Lower leg skin (tissue), 4 donors: ENCODE measurements at regions not wholly inside any gene's neighbourhood (a gene's known extent, or its start where the extent isn't known, plus 50 kb on each side); places are given as distances from the start of the nearest gene placed in this dataset.

Experiments used
- DNase-seq, 2 donors: peaks; one replicate each; pipeline ENCODE4 v3.0.0-alpha.2; 2019; ENCODE audit warnings: low spot score in 2 of 2
- H3K4me3 ChIP-seq: fragments of 200-600 bp; sonication (generic); 2 replicates; pipeline ENCODE4 v1.5.1; 2017; ENCODE audit warnings: mild to moderate bottlenecking, low read depth; ENCODE audit not compliant: poor library complexity, severe bottlenecking
- CTCF ChIP-seq, 3 donors: fragments of 450-650 bp; IDR thresholded peaks; one replicate each; pipeline ENCODE4 v1.5.1; 2016; ENCODE audit warnings: antibody characterized with exemption in 3 of 3, mild to moderate bottlenecking in 3 of 3, moderate library complexity in 2 of 3
- POLR2A ChIP-seq, 2 donors: fragments of 450-650 bp; IDR thresholded peaks; one replicate each; pipeline ENCODE4 v1.6.1; 2016 to 2017; ENCODE audit warnings: antibody characterized with exemption in 2 of 2, mild to moderate bottlenecking in 1 of 2, moderate library complexity in 1 of 2
- WGBS, 2 donors: methylation state at CpG; one replicate each; pipeline ENCODE4 v1.1.5; 2018; 5-methylcytosine and 5-hydroxymethylcytosine counted together
- intact Hi-C: fragments of 100-400 bp; cut with DNase I; formaldehyde crosslinking; loops from one replicate; pipeline ENCODE4 v1.15.0; 2023; ENCODE audit warnings: low total_unique reads

GRCh38 chr3:18064586-18064985 lies 322.2 kb upstream of the TBC1D5 start:
- no peak for TF ChIP-seq CTCF (IDR thresholded peaks at IDR 0.05)
- H3K4me3 ChIP-seq: no peak overlapping the region
- DNase-seq: no peak
- WGBS, 2 donors: 61 to 86% methylated on average over 1 of the region's 1 CpG
- intact Hi-C loops: no loop called here

GRCh38 chr3:18062657-18063025 lies 320.2 kb upstream of the TBC1D5 start:
- TF ChIP-seq POLR2A (IDR thresholded peaks at IDR 0.05): no peak
- H3K4me3 ChIP-seq: no peak overlapping the region
- 73 to 82% methylated on average over 3 of the region's 3 CpGs for WGBS, 2 donors
- intact Hi-C loops: no loop called here
- DNase-seq: no peak

GRCh38 chr3:18061737-18062656 lies 319.6 kb upstream of the TBC1D5 start:
- no peak for DNase-seq
- intact Hi-C loops: no loop called here
- TF ChIP-seq CTCF (IDR thresholded peaks at IDR 0.05) (no peak), POLR2A (IDR thresholded peaks at IDR 0.05) (no peak)
- WGBS, 2 donors: 67 to 100% methylated on average over 1 of the region's 1 CpG
- no peak overlapping the region for H3K4me3 ChIP-seq

- no peak overlapping the region for H3K4me3 ChIP-seq
- WGBS, 2 donors: 47 to 57% methylated on average over 2 of the region's 2 CpGs
- no peak for DNase-seq
- intact Hi-C loops: no loop called here
- TF ChIP-seq CTCF (IDR thresholded peaks at IDR 0.05) (no peak), POLR2A (IDR thresholded peaks at IDR 0.05) (no peak)
These were observed 316.2 kb upstream of the TBC1D5 start for GRCh38 chr3:18058666-18059065.

- no peak overlapping the region for H3K4me3 ChIP-seq
- intact Hi-C loops: no loop called here
- WGBS, 2 donors: 75% methylated on average over 2 of the region's 2 CpGs
- no peak for DNase-seq
- TF ChIP-seq POLR2A (IDR thresholded peaks at IDR 0.05) (no peak), CTCF (IDR thresholded peaks at IDR 0.05) (no peak)
These were observed 315.1 kb upstream of the TBC1D5 start for GRCh38 chr3:18057471-18058091.

GRCh38 chr3:18054625-18055024 lies 312.2 kb upstream of the TBC1D5 start:
- DNase-seq: no peak
- TF ChIP-seq CTCF (IDR thresholded peaks at IDR 0.05) (no peak), POLR2A (IDR thresholded peaks at IDR 0.05) (no peak)
- intact Hi-C loops: no loop called here
- no peak overlapping the region for H3K4me3 ChIP-seq
- WGBS, 2 donors: 68 to 74% methylated on average over 1 of the region's 1 CpG
